GM08714 (cell line): ENCODE measurements at regions not wholly inside any gene's neighbourhood (a gene's known extent, or its start where the extent isn't known, plus 50 kb on each side); places are given as distances from the start of the nearest gene placed in this dataset.
"Not testable (repeated sequence)": the region's sequence is repeated elsewhere in the genome, so short reads cannot be mapped to it uniquely, and the experiment has no call there.

Experiments
- H3K4me3 ChIP-seq: fragments of 200-500 bp; sonication (Bioruptor generic); 2 replicates; pipeline ENCODE4 v1.5.1; 2014; ENCODE audit warnings: mild to moderate bottlenecking, low read length, inconsistent platforms
- ZNF274 ChIP-seq: IDR thresholded peaks from 2 replicates; pipeline ENCODE4 v1.6.1; 2012; ENCODE audit warnings: mild to moderate bottlenecking, low read depth, low read length

- no peak for TF ChIP-seq ZNF274
- no peak overlapping the region for H3K4me3 ChIP-seq
Observed at GRCh38 chrX:5746231-5746630, 482.4 kb downstream of the NLGN4X start.

- no peak for TF ChIP-seq ZNF274
- no peak overlapping the region for H3K4me3 ChIP-seq
Observed at GRCh38 chrX:5733501-5733900, 495.2 kb downstream of the NLGN4X start.

GRCh38 chrX:5730556-5730955 lies 498.1 kb downstream of the NLGN4X start:
- no peak overlapping the region for H3K4me3 ChIP-seq
- no peak for TF ChIP-seq ZNF274

- no peak for TF ChIP-seq ZNF274
- no peak overlapping the region for H3K4me3 ChIP-seq
Observed at GRCh38 chrX:5726224-5726623, 502.4 kb downstream of the NLGN4X start.

GRCh38 chrX:5724123-5724522 lies 504.5 kb downstream of the NLGN4X start:
- H3K4me3 ChIP-seq: no peak overlapping the region
- TF ChIP-seq ZNF274: no peak

GRCh38 chrX:5718651-5719050 lies 510.0 kb downstream of the NLGN4X start:
- no peak overlapping the region for H3K4me3 ChIP-seq
- no peak for TF ChIP-seq ZNF274

- no peak for TF ChIP-seq ZNF274
- no peak overlapping the region for H3K4me3 ChIP-seq
Observed at GRCh38 chrX:5716666-5717065, 512.0 kb downstream of the NLGN4X start.

GRCh38 chrX:5708251-5708650 lies 520.4 kb downstream of the NLGN4X start:
- no peak overlapping the region for H3K4me3 ChIP-seq
- no peak for TF ChIP-seq ZNF274

GRCh38 chrX:5702890-5703289 lies 525.8 kb downstream of the NLGN4X start:
- H3K4me3 ChIP-seq: no peak overlapping the region
- TF ChIP-seq ZNF274: no peak

- no peak for TF ChIP-seq ZNF274
Observed at GRCh38 chrX:5695971-5696370, 532.7 kb downstream of the NLGN4X start.

GRCh38 chrX:5683996-5684395 lies 544.7 kb downstream of the NLGN4X start:
- TF ChIP-seq ZNF274: no peak

More at GRCh38 chrX:5695971-5696370, 532.7 kb downstream of the NLGN4X start:
- no peak overlapping the region for H3K4me3 ChIP-seq

GRCh38 chrX:5681159-5681558 lies 547.5 kb downstream of the NLGN4X start:
- no peak for TF ChIP-seq ZNF274

More at GRCh38 chrX:5683996-5684395, 544.7 kb downstream of the NLGN4X start:
- no peak overlapping the region for H3K4me3 ChIP-seq

GRCh38 chrX:5674036-5674435 lies 554.6 kb downstream of the NLGN4X start:
- TF ChIP-seq ZNF274: no peak
- no peak overlapping the region for H3K4me3 ChIP-seq

More at GRCh38 chrX:5681159-5681558, 547.5 kb downstream of the NLGN4X start:
- H3K4me3 ChIP-seq: no peak overlapping the region

- no peak overlapping the region for H3K4me3 ChIP-seq
- no peak for TF ChIP-seq ZNF274
Observed at GRCh38 chrX:5672099-5672498, 556.6 kb downstream of the NLGN4X start.

GRCh38 chrX:5666689-5667088 lies 562.0 kb downstream of the NLGN4X start:
- H3K4me3 ChIP-seq: not testable (repeated sequence)

GRCh38 chrX:5656544-5656943 lies 572.1 kb downstream of the NLGN4X start:
- no peak for TF ChIP-seq ZNF274
- H3K4me3 ChIP-seq: no peak overlapping the region
